ENCODE measurements at regions not wholly inside any gene's neighbourhood (a gene's known extent, or its start where the extent isn't known, plus 50 kb on each side); places are given as distances from the start of the nearest gene placed in this dataset.

DNA sequence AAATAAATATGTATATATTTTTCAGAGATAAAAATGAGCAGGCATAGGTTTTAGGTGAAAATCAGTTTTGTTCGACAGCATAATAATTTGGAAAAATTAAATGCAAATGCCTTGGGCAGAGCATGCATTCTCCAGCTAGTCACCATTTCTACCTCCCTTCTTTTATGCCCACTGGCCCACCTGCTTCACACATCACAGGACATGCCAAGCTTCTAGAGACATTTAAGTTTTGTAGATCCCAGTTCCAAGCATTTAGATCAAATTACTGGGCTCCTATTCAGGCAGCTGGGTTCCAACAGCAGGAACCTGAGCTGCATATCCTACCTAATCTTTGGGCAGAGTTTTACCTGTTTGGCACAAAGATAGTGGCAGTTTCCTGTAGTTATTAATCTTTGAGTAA lies 67.6 kb upstream of the SLC38A4 start:
- TF ChIP-seq, protein P1, sequence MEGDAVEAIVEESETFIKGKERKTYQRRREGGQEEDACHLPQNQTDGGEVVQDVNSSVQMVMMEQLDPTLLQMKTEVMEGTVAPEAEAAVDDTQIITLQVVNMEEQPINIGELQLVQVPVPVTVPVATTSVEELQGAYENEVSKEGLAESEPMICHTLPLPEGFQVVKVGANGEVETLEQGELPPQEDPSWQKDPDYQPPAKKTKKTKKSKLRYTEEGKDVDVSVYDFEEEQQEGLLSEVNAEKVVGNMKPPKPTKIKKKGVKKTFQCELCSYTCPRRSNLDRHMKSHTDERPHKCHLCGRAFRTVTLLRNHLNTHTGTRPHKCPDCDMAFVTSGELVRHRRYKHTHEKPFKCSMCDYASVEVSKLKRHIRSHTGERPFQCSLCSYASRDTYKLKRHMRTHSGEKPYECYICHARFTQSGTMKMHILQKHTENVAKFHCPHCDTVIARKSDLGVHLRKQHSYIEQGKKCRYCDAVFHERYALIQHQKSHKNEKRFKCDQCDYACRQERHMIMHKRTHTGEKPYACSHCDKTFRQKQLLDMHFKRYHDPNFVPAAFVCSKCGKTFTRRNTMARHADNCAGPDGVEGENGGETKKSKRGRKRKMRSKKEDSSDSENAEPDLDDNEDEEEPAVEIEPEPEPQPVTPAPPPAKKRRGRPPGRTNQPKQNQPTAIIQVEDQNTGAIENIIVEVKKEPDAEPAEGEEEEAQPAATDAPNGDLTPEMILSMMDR (conservative IDR thresholded peaks at IDR 0.05): no peak
- no peak overlapping the region for H3K27ac ChIP-seq

DNA sequence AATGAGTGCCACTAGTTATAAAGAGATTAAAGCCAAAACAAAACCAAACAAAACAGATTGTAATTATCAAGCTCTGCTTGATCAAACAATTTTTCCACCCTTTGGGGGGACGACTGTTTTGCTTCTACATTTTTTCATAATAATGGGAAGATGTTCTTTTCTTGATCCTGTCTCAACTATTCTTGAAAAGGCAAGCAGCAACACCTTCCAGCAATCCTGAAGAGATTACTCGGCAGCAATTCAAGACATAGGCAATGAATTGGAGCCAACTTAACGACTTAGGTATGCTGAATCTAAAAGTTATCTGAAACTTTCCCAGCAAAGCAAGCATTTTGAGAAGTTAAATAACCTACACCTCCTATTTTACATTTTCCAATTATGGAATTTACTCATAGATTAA lies 69.9 kb upstream of the SLC38A4 start:
- H3K27ac ChIP-seq: no peak overlapping the region
- TF ChIP-seq, protein P1 (conservative IDR thresholded peaks at IDR 0.05): no peak

DNA sequence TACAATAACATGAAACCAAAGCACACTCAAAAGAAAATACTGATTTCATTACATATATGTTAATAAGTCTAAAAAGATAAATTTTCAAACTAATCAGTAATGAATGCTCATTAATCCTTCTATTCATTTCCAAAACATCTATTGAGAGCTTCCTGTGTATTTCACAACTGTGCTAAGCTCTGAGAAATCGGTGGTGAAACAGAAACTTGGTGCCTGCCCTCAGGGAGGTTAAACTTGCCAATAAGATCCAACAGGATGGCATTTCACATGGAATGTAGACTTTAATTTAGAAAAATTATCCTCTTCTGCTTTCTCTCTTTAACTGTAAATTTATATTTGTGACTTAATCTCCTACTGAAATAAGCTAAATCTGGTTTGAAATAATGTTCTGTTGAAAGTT lies 70.9 kb upstream of the SLC38A4 start:
- H3K27ac ChIP-seq: no peak overlapping the region
- TF ChIP-seq, protein P1 (conservative IDR thresholded peaks at IDR 0.05): no peak

DNA sequence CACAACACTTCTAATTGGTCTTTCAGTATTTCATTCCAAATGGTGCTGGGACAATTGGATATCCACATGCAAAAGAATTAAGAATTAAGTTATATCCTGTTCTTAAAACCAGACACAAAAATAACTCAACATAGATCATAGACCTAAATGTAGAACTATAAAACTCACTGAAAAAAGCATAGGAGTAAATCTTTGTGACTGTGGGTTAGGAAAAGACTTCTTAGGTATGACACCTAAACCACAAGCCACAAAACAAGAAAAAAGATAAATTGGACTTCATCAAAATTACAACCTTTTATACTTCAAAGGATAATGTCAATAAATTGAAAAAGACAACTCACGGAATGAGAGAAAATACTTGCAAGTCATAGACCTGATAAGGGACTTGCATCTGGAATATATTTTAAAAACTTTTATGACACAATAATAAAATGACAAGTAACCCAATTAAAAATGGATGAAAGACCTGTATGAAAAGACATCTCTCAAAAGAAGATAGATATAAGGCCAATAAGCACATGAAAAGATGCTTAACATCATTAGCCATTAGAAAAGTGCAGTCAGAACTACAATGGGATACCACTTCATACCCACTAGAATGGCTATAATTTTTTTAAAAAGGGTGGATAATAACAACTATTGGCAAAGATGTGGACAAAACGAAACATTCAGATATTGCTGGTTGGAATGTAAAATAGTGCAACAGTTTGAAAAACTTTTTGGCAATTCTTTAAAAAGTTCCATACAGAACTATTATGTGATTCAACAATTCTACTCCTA lies 72.5 kb upstream of the SLC38A4 start:
- TF ChIP-seq, protein P1 (conservative IDR thresholded peaks at IDR 0.05): no peak
- H3K27ac ChIP-seq: no peak overlapping the region

DNA sequence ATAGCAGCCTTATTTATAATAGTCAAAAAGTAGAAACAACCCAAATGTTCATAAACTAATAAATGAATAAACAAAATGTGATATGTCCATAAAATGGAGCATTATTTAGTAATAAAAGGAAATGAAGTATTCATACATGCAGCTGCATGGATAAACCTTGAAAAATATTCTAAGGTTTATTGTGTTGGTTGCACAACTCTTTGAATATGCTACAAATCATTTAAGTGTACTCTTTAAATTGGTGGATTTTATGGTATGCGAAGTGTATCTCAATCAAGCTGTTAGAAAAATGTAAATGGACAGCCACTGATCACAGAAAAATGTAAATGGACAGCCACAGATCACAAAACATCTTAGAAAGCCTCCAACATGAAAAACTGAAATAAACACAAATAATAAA lies 73.2 kb upstream of the SLC38A4 start:
- TF ChIP-seq, protein P1 (conservative IDR thresholded peaks at IDR 0.05): no peak
- H3K27ac ChIP-seq: no peak overlapping the region

DNA sequence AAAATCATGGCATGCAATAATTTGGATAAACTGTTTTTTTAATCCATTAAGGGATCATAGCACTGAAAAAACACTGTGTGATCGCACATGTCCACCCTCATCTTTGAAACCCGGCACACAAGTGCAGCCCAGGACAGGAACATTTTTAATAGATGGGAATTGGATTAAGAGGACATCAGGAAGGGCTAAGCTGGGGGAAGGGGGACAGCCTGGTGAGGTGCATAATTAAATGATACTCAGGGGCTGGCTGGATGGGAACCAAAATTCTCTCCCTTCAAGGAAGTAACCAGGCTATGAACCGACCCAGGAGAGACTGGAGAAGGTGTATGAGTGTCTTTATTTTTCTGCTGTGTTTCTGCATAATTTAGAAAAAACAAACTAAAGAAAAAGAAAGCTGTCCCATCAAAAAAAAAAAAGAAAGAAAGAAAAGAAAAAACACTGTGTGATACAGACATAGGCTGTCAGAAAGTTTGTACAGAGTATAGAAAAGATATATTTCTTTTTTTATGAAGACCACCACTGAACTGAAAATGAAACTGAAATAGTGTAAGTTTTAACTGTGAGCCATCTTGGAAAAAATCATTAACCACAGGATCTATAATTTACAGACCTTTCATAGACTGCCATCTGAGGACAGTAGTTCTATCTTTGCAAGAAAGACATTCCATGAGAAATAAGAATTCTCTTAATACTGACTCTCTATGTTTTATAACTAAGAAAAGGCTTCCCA lies 75.1 kb upstream of the SLC38A4 start:
- TF ChIP-seq, protein P1 (conservative IDR thresholded peaks at IDR 0.05): no peak
- no peak overlapping the region for H3K27ac ChIP-seq

DNA sequence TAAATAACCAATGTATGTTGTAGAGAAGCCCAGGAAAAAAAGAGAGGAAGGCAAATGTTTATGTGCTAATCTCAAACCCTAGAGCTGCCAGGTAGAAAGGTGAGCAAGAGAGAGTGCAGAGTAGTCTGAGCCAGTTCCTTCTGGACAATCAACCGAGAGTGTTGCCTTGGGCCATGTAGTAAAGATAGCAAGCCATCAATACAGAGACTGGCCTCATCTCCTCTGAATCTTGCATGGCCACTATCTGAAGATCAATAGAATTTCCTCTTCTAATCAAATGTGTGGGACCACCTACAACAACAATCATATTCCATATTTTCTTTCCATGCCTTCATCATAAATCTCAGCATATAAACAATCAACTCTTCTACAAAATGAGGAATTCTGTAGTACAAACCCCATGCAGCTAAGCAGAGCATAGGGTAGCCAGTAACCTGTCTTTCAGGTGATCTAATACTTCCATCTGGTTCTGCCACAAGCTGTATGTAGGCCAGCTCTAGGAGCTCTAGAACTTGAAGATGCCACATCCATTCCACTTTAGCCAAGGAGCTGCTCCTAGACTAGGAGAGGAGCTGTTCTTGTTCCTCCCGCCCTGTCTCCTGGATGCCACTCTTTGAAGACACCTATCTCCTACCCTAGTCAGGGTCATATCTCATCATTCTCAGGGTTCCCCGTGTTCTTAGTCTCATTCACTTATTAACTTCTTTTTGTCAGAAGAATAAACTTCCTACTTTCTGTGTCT lies 75.8 kb upstream of the SLC38A4 start:
- H3K27ac ChIP-seq: no peak overlapping the region
- TF ChIP-seq, protein P1 (conservative IDR thresholded peaks at IDR 0.05): no peak
